ENCODE measurements at regions not wholly inside any gene's neighbourhood (a gene's known extent, or its start where the extent isn't known, plus 50 kb on each side); places are given as distances from the start of the nearest gene placed in this dataset.

GRCh38 chr16:73172973-73173709 lies 125.2 kb upstream of the ZFHX3 start:
- 16 to 23% methylated on average over 18 of the region's 18 CpGs for WGBS, 2 donors
- H3K9me3 ChIP-seq: no peaks in the 10 kb centered on the region
- peak overlapping the region in 3 of 4 donors; percentile 1 to 31 (median 5) for H3K4me3 ChIP-seq

GRCh38 chr16:73172241-73172972 lies 124.5 kb upstream of the ZFHX3 start:
- 23 to 24% methylated on average over 23 of the region's 23 CpGs for WGBS, 2 donors
- Histone ChIP-seq H3K4me1 (peaks cover 0 to 40% (median 16%) of the 10 kb centered on the region in 4 donors), H3K27ac (peak overlapping the region; percentile 27 to 90 (median 64)), H3K4me3 (no peak overlapping the region), H3K9me3 (no peaks in the 10 kb centered on the region), H3K27me3 (no peaks in the 10 kb centered on the region), H3K36me3 (no peaks in the 10 kb centered on the region)
- DNase-seq (ENCODE audit: low spot score in 2 of 2): peak; percentile 69 to 83
- no peak for TF ChIP-seq POLR2A (IDR thresholded peaks at IDR 0.05)
- peak in 1 of 5 experiments; percentile 17 for TF ChIP-seq CTCF (IDR thresholded peaks at IDR 0.05)
- TF ChIP-seq EP300 (IDR thresholded peaks at IDR 0.05): peak in 1 of 2 donors; percentile 71

More at GRCh38 chr16:73172973-73173709, 125.2 kb upstream of the ZFHX3 start:
- peaks cover 0 to 38% (median 14%) of the 10 kb centered on the region in 4 donors for H3K4me1 ChIP-seq
- H3K27ac ChIP-seq: peak overlapping the region; percentile 16 to 82 (median 55)
- TF ChIP-seq POLR2A (IDR thresholded peaks at IDR 0.05) (no peak), EP300 (IDR thresholded peaks at IDR 0.05) (no peak), CTCF (IDR thresholded peaks at IDR 0.05) (peak in 1 of 5 experiments; percentile 14)
- no peaks in the 10 kb centered on the region for H3K36me3 ChIP-seq
- no peaks in the 10 kb centered on the region for H3K27me3 ChIP-seq
- DNase-seq (ENCODE audit: low spot score in 2 of 2): no peak

- DNase-seq (ENCODE audit: low spot score in 2 of 2): no peak
- Histone ChIP-seq H3K36me3 (no peaks in the 10 kb centered on the region), H3K27ac (peak overlapping the region; percentile 27 to 90 (median 64)), H3K27me3 (no peaks in the 10 kb centered on the region), H3K4me3 (no peak overlapping the region), H3K9me3 (no peaks in the 10 kb centered on the region), H3K4me1 (peaks cover 0 to 46% (median 19%) of the 10 kb centered on the region in 4 donors)
- TF ChIP-seq POLR2A (IDR thresholded peaks at IDR 0.05) (no peak), CTCF (IDR thresholded peaks at IDR 0.05) (no peak), EP300 (IDR thresholded peaks at IDR 0.05) (no peak)
- 59 to 78% methylated on average over 9 of the region's 9 CpGs for whole genome bisulfite sequencing, 2 donors
Measured at GRCh38 chr16:73171901-73172240, 123.9 kb upstream of the ZFHX3 start.

GRCh38 chr16:73171380-73171779 lies 123.5 kb upstream of the ZFHX3 start:
- Histone ChIP-seq H3K4me1 (peaks cover 0 to 50% (median 20%) of the 10 kb centered on the region in 4 donors), H3K9me3 (no peaks in the 10 kb centered on the region), H3K27ac (peak overlapping the region in 2 of 4 donors; percentile 82 to 90), H3K27me3 (no peaks in the 10 kb centered on the region), H3K4me3 (no peak overlapping the region), H3K36me3 (no peaks in the 10 kb centered on the region)
- DNase-seq (ENCODE audit: low spot score in 2 of 2): no peak
- TF ChIP-seq EP300 (IDR thresholded peaks at IDR 0.05): no peak
- TF ChIP-seq POLR2A (IDR thresholded peaks at IDR 0.05): no peak
- no peak for TF ChIP-seq CTCF (IDR thresholded peaks at IDR 0.05)
- 64 to 66% methylated on average over 9 of the region's 9 CpGs for WGBS, 2 donors

- no peaks in the 10 kb centered on the region for H3K9me3 ChIP-seq
- no peak for DNase-seq (ENCODE audit: low spot score in 2 of 2)
- no peak for TF ChIP-seq CTCF (IDR thresholded peaks at IDR 0.05)
- TF ChIP-seq EP300 (IDR thresholded peaks at IDR 0.05): no peak
- no peak for TF ChIP-seq POLR2A (IDR thresholded peaks at IDR 0.05)
- 69 to 83% methylated on average over 10 of the region's 10 CpGs for WGBS, 2 donors
- H3K4me1 ChIP-seq: peaks cover 0 to 56% (median 22%) of the 10 kb centered on the region in 4 donors
- no peak overlapping the region for H3K4me3 ChIP-seq
- H3K27ac ChIP-seq: peak overlapping the region in 1 of 4 donors; percentile 34
- no peaks in the 10 kb centered on the region for H3K36me3 ChIP-seq
- H3K27me3 ChIP-seq: no peaks in the 10 kb centered on the region
Measured at GRCh38 chr16:73170612-73171038, 122.7 kb upstream of the ZFHX3 start.

Measured in tibial nerve (tissue), 4 donors.